D721Med (cell line): ENCODE measurements at regions not wholly inside any gene's neighbourhood (a gene's known extent, or its start where the extent isn't known, plus 50 kb on each side); places are given as distances from the start of the nearest gene placed in this dataset.

Experiments
- DNase-seq: peaks from one replicate; pipeline ENCODE4 v3.0.0; 2011; ENCODE audit warnings: low spot score; ENCODE audit not compliant: insufficient read length
- FAIRE-seq: peaks from 2 replicates; lab custom pipeline; 2011; peaks lifted over from hg19 to GRCh38; lab: Jason Lieb, UNC
- TF ChIP-seq, protein P1 (sequence below): IDR thresholded peaks from 2 replicates; pipeline ENCODE4 v1.5.1; 2012; ENCODE audit warnings: mild to moderate bottlenecking, control low read depth; ENCODE audit not compliant: insufficient read depth; ENCODE audit errors: missing control alignments

DNA sequence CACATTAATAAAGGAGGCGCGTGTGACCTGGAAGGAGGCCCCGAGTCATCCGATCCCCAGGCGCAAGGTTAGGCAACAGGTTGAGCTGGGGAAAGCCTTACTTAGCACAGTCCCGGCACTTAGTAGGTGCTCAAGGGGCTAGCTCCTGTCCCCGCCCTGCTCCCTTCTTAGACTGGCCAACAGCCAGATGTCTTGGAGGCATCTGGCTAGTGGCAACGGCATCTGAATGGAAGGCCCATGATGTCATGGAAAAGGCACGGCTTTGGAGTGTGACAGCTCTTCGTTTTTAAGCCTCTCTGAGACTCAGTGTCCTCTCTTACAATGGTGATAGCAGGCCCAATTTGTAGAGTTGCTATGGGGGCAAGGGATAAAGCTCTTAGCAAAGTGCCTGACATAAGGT is 258.3 kb downstream of the CYRIA start:
- no peak for FAIRE-seq
- TF ChIP-seq, protein P1, sequence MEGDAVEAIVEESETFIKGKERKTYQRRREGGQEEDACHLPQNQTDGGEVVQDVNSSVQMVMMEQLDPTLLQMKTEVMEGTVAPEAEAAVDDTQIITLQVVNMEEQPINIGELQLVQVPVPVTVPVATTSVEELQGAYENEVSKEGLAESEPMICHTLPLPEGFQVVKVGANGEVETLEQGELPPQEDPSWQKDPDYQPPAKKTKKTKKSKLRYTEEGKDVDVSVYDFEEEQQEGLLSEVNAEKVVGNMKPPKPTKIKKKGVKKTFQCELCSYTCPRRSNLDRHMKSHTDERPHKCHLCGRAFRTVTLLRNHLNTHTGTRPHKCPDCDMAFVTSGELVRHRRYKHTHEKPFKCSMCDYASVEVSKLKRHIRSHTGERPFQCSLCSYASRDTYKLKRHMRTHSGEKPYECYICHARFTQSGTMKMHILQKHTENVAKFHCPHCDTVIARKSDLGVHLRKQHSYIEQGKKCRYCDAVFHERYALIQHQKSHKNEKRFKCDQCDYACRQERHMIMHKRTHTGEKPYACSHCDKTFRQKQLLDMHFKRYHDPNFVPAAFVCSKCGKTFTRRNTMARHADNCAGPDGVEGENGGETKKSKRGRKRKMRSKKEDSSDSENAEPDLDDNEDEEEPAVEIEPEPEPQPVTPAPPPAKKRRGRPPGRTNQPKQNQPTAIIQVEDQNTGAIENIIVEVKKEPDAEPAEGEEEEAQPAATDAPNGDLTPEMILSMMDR: no peak
- DNase-seq: no peak

DNA sequence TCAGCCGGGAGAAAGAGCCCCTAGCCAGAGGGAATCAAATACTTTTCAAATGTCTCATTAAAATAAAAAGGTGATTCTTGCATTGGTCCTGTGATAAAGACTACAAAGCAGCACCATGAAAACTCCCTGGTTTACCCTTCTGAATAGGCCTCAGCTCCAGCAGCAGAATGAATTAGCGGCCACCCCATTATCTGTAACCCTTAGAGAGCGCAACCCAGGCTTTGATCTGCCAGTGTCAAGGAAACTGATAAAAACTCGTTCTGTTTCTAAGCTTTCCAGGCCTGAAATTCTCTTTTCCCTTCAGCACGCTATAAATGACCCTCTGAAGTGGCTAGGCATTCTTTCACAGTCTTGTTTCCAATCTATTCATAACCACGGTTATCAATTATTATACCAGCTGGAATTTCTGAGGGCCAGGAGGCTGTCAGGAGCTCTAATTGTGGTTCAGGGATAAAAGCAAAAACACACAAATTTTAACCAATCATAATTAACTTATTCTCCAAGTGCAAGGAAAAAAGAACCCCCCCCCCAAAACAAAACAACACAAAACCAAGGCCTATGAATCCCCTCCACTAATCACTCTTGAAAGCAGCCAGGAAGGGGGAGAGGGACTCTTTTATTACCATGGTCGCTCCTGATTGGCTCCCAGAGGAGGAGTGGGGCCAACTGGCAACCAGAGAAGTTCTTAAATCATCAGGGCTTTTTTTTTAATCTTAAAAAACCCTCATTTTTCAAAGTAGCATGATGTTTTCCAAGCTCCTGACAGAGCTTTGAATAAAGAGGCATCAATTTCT is 258.9 kb downstream of the CYRIA start:
- FAIRE-seq: no peak
- no peak for DNase-seq
- TF ChIP-seq, protein P1: no peak

DNA sequence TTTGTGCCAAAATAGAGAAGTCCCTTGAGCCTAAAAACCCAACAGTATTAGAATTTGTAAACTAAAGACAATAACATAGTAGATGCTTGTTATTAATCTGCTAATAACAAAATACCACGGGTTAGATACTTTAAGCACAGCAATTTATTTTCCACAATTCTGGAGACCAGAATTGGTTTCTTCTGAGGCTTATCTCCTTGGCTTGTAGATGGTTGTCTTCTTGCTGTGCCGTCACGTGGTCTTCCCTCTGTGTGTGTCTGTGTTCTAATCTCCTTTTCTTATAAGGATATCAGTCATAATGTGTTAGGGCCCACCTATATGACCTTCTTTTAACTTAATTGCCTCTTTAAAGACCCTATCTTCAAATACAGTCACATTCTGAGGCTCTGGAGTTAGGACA is 260.1 kb downstream of the CYRIA start:
- no peak for DNase-seq
- no peak for FAIRE-seq
- TF ChIP-seq, protein P1: no peak

DNA sequence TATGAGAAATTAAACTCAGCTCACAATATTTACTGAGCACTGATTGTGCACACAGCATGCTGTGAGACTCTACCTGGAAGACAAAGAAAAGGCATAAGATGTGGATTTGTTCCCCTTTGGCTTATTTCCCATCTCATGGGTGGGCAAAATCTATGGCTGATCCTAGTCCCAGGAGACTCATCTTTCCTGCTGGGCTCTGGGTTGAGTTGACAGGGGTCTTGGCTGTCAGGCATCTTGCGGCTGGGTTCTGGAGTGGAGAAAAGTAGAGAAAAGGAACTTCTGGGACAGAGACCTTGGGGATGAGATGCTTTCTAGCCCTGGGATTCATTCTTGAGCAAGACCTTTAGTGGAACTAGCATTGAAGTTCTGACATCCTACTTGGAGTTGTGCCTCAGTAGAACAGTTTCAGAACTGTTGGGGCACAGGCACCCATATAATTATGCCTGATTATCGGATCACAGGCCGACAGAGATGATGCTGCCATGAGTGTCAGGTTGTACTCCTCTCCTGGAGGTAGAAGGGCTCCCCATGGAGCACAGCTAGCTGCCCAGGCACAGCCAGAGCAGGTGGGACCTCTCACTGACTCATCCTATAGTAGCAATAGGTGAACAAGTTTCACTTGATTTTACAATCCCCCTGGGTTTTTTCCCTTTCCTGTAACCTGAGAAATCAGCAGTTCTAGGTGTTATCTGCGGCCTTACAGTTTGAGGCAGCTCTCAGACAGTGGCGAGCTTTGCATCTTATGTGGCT is 260.9 kb downstream of the CYRIA start:
- DNase-seq (no peak), FAIRE-seq (no peak)
- TF ChIP-seq, protein P1: no peak

DNA sequence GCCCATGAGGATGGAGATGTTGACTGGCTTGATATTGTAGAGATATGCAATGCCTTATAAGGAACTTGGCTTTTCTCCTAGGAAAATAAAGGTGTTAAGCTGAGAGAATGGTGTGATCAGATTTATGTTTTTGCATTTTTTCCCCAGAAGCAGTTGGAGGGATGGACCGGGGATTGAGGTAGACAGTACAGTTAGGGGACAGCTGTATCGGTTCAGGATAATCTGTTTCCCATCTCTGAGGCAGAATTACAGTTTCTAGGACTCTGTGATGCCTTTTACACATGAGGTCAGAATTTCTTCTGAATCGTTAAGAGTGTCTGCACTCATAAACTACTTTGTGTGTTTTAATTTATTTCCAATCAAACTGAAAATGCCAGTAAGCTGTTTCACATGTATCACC is 261.5 kb downstream of the CYRIA start:
- FAIRE-seq: no peak

DNA sequence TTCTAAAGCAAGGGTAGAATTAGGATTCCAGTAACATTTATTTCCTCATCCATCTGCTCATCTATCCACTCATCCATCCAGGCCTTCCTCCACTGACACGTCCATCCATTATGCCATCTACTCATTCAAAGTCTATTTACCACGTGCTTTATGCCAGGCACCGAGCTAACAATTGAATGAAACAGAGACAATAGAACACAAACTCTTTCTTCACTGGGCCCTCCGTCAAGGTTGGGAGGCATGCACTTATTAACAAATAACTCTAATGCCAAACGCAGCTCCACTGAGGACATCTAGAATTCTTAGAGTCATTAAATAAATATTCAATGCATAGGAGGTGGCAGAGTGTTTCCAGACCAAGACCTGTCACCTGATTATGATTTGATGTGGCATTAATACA is 262.7 kb downstream of the CYRIA start:
- FAIRE-seq: no peak
- no peak for DNase-seq
- TF ChIP-seq, protein P1: no peak

More for the DNA sequence above, 261.5 kb downstream of the CYRIA start:
- TF ChIP-seq, protein P1: no peak
- no peak for DNase-seq
